Peyer's patch (tissue), 4 donors: ENCODE measurements at regions not wholly inside any gene's neighbourhood (a gene's known extent, or its start where the extent isn't known, plus 50 kb on each side); places are given as distances from the start of the nearest gene placed in this dataset.

Experiments
- DNase-seq, 3 donors: peaks; one replicate each; pipeline ENCODE4 v3.0.0-alpha.2; 2017 to 2019
- H3K27ac ChIP-seq, 4 donors: fragments of 200-600 bp; sonication (generic); one replicate each; pipeline ENCODE4 v1.5.1; 2016 to 2019
- H3K27me3 ChIP-seq, 2 donors: fragments of 200-600 bp; sonication (generic); one replicate each; pipeline ENCODE4 v1.5.1; 2019
- H3K36me3 ChIP-seq, 3 donors: fragments of 200-600 bp; sonication (generic); one replicate each; pipeline ENCODE4 v1.5.1; 2016 to 2019
- H3K4me1 ChIP-seq, 4 donors: fragments of 200-600 bp; sonication (generic); one replicate each; pipeline ENCODE4 v1.5.1; 2016 to 2019
- H3K4me3 ChIP-seq, 4 donors: fragments of 200-600 bp; sonication (generic); 1 replicate in 3 of 4; 2 replicates in 1 of 4; pipeline ENCODE4 v1.5.1; 2016 to 2019; ENCODE audit warnings: mild to moderate bottlenecking in 1 of 4
- H3K9me3 ChIP-seq, 4 donors: fragments of 200-600 bp; sonication (generic); one replicate each; pipeline ENCODE4 v1.5.1; 2016 to 2019; ENCODE audit warnings: mild to moderate bottlenecking in 1 of 4
- CTCF ChIP-seq, 6 experiments: fragments of 450-650 bp in 4 of 6; fragments of 200-600 bp in 2 of 6; sonication (generic) in 1 of 6; IDR thresholded peaks; one replicate each; pipeline ENCODE4 v1.5.1; 2017 to 2019; ENCODE audit warnings: antibody characterized with exemption in 6 of 6, mild to moderate bottlenecking in 3 of 6, moderate library complexity in 1 of 6
- POLR2A ChIP-seq, 2 donors: fragments of 450-650 bp; IDR thresholded peaks; one replicate each; pipeline ENCODE4 v1.5.1; 2017; ENCODE audit warnings: antibody characterized with exemption in 2 of 2, mild to moderate bottlenecking in 2 of 2, moderate library complexity in 2 of 2

DNA sequence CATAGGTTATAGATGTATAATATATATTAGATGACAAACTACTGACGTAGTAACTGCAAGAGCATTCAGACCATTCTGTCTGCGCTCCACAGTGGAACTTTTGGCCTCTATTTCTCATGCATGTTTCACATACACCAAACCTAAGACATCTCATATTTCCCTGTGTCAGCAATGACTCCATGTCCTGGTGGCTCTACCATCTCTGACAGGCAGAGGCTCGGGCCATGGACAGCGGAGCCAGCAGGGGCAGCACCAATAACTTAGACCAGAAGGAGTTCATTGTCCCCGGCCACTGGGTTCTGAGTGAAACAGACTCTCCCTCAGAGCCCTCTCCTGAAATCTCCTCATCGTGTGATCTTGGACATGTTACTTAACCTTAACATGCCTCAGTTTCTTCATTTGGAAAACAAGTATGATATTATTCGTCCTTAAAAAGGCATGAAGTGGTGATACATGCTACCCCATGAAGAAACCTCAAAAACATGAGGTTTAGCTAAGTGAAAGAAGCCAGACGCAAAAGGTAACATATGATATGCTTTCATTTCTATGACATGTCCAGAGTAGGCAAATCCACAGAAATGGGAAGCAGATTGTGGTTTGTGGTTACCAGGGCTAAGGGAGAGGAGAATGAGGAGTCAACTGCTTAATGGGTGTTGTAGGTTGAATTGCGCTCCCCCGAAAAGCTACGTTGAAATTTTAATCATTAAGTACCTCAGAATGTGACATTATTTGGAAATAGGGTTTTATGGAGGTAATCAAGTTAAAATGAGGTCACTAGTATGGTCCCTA is 564.0 kb upstream of the JARID2 start:
- Histone ChIP-seq H3K27me3 (no peaks in the 10 kb centered on the region), H3K27ac (no peak overlapping the region), H3K4me1 (no peaks in the 10 kb centered on the region), H3K9me3 (no peaks in the 10 kb centered on the region), H3K36me3 (no peaks in the 10 kb centered on the region), H3K4me3 (no peak overlapping the region)
- no peak for TF ChIP-seq POLR2A (IDR thresholded peaks at IDR 0.05)
- TF ChIP-seq CTCF (IDR thresholded peaks at IDR 0.05), result no peak
- no peak for DNase-seq

GRCh38 chr6:14682812-14683211 is 563.1 kb upstream of the JARID2 start:
- Histone ChIP-seq H3K36me3 (no peaks in the 10 kb centered on the region), H3K9me3 (no peaks in the 10 kb centered on the region), H3K4me3 (no peak overlapping the region), H3K4me1 (no peaks in the 10 kb centered on the region), H3K27ac (no peak overlapping the region), H3K27me3 (no peaks in the 10 kb centered on the region)
- no peak for DNase-seq
- no peak for TF ChIP-seq POLR2A (IDR thresholded peaks at IDR 0.05)
- TF ChIP-seq CTCF (IDR thresholded peaks at IDR 0.05), result no peak

- Histone ChIP-seq H3K27ac (no peak overlapping the region), H3K4me3 (no peak overlapping the region), H3K36me3 (no peaks in the 10 kb centered on the region), H3K9me3 (no peaks in the 10 kb centered on the region), H3K27me3 (no peaks in the 10 kb centered on the region), H3K4me1 (no peaks in the 10 kb centered on the region)
- no peak for TF ChIP-seq POLR2A (IDR thresholded peaks at IDR 0.05)
- TF ChIP-seq CTCF (IDR thresholded peaks at IDR 0.05), result no peak
- no peak for DNase-seq
These were observed 556.2 kb upstream of the JARID2 start for GRCh38 chr6:14689639-14690038.

DNA sequence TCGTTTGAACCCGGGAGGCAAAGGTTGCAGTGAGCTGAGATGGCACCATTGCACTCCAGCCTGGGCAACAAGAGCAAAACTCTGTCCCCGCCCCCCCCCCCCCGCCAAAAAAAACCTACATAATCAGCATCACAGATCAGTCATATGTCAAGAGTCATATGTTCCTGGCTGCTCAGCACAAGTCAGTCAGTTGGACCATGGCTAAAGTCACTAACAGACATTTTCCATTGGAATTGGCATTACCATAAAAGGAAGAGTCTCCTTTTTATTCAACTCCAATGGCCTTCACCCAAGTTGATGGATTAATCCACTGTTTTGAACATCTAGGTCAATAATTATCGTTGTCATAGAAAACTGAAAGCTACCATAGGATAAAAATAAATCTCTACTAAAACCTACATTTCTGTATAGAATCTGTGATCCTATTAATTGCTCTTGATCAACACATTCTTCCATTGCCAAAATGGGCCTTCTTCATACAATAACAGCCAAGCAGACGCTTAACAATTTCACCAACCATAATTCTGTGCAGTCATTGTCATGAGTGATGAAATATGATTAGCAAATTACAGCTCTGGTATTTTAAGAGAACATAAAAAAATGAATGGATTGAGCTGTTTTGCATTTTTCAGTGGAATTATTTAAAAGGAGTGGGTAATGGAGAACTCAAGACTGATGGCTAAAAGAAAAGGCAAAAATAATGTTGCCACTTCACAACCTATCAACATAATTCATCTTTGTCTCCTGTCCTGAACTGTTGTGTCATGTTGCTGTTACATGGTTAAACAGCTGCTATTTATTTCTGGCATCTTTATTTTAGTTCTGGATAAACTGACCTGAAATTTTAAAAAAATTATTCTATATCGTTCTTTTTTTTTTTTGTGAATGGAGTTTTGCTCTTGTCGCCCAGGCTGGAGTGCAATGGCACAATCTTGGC is 555.5 kb upstream of the JARID2 start:
- TF ChIP-seq POLR2A (IDR thresholded peaks at IDR 0.05) (no peak), CTCF (IDR thresholded peaks at IDR 0.05) (no peak)
- H3K27me3 ChIP-seq, result no peaks in the 10 kb centered on the region
- no peaks in the 10 kb centered on the region for H3K4me1 ChIP-seq
- no peak overlapping the region for H3K27ac ChIP-seq
- no peak for DNase-seq
- no peaks in the 10 kb centered on the region for H3K9me3 ChIP-seq
- no peak overlapping the region for H3K4me3 ChIP-seq
- H3K36me3 ChIP-seq, result no peaks in the 10 kb centered on the region

DNA sequence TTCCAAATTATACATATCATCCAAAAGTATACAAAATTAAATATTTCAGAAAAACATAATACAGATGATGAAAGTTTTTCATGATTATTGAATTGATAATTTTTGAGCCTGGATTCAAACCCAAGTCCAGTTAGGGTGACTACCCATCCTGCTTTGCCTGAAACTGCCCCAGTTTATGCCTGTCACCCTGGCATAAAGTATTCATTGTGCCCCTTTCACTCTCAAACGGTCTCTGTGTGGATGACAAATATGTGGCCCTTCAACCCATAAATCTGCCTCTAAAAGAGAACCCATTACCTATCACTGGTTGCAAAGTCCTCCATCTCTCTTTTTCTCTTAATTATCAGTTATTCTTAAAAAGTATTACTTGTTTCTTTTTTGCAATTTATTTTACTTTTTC is 553.7 kb upstream of the JARID2 start:
- no peak for DNase-seq
- no peak for TF ChIP-seq CTCF (IDR thresholded peaks at IDR 0.05)
- TF ChIP-seq POLR2A (IDR thresholded peaks at IDR 0.05), result no peak
- H3K4me3 ChIP-seq, result no peak overlapping the region
- H3K4me1 ChIP-seq, result no peaks in the 10 kb centered on the region
- H3K27me3 ChIP-seq, result no peaks in the 10 kb centered on the region
- H3K27ac ChIP-seq, result no peak overlapping the region
- no peaks in the 10 kb centered on the region for H3K9me3 ChIP-seq
- no peaks in the 10 kb centered on the region for H3K36me3 ChIP-seq
